GM12873 (cell line): ENCODE measurements at regions not wholly inside any gene's neighbourhood (a gene's known extent, or its start where the extent isn't known, plus 50 kb on each side); places are given as distances from the start of the nearest gene placed in this dataset.

Source experiments
- TF ChIP-seq, protein P1 (sequence below): IDR thresholded peaks from 2 replicates; pipeline ENCODE4 v1.5.1; 2012; ENCODE audit warnings: low read depth, mild to moderate bottlenecking, moderate library complexity, low read length, control low read depth; ENCODE audit not compliant: insufficient read depth; ENCODE audit errors: missing control alignments

DNA sequence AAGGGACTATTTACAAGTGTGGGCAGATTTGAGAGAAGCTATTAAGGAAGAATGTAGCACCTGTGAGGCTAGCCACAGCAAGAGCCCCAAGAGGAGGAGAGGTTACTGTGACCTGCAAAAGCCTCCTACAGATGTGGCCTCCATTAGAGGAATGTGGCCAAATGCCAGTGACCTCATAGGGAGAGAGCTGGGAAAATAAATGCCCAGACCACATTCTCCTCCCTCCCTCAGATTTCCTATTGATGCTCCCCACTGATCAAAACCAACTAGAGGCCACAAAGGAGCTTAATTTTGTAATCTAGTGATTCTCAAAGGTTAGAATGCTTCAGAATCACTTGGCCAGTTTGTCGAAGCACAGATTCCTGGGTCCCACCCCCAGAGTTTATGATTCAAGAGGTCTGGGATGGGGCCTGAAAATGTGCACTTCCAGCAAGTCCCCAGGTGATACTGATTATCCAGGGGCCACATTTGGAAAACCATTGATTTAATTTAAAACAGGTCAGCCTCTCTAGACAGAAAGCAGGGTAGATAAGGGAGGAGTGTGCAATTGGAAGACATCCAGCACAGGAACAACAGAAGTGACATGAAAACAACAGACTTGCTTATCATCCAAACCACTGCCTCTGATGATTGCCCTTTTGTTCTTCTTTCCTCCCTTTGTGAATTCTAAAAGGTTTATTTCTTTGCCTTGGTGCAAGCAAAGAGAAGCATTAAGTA lies 61.2 kb upstream of the RBBP8 start:
- TF ChIP-seq, protein P1, sequence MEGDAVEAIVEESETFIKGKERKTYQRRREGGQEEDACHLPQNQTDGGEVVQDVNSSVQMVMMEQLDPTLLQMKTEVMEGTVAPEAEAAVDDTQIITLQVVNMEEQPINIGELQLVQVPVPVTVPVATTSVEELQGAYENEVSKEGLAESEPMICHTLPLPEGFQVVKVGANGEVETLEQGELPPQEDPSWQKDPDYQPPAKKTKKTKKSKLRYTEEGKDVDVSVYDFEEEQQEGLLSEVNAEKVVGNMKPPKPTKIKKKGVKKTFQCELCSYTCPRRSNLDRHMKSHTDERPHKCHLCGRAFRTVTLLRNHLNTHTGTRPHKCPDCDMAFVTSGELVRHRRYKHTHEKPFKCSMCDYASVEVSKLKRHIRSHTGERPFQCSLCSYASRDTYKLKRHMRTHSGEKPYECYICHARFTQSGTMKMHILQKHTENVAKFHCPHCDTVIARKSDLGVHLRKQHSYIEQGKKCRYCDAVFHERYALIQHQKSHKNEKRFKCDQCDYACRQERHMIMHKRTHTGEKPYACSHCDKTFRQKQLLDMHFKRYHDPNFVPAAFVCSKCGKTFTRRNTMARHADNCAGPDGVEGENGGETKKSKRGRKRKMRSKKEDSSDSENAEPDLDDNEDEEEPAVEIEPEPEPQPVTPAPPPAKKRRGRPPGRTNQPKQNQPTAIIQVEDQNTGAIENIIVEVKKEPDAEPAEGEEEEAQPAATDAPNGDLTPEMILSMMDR, result no peak

DNA sequence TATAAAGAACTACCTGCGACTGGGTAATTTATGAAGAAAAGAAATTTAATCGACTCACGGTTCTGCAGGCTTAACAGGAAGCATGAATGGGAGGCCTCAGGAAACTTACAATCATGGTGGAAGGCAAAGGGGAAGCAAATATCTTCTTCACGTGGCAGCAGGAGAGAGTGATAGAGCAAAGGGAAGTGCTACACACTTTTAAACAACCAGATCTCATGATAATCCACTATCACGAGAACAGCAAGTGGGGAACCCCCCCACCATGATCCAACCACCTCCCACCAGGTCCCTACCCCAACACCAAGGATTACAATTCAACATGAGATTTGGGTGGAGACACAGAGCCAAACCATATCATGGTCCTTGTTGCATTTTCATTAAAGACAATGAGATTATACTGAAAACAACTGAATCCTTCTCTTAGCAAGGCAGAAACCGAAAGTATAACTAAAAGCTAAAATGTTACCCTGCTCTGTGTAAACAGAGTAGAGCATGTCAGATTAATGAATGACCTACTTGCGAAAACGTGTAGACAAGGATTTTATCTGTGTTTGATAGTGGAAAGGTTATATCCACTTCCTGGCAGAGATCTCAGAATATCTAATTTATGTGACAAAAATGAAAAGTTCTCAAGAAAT lies 60.1 kb upstream of the RBBP8 start:
- TF ChIP-seq, protein P1, result no peak

DNA sequence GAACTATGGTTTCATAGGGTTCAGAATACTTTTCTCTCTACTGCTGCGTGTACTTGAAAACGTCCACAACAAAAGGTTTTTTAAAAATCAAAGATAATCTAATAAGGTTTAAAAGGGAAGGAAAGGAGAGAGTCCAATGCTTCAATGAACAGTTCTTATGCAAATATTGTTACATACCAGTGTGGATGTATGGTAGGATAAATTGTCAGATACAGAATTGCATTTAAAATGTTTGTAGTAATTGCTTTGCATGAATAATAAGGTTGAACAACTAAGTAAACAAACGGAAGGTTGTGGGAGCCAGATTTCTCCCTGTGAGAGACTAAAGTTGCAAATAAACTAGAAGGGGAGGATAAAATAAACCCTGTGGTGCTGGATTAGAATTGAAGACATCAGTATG lies 53.8 kb upstream of the RBBP8 start:
- TF ChIP-seq, protein P1, result no peak

DNA sequence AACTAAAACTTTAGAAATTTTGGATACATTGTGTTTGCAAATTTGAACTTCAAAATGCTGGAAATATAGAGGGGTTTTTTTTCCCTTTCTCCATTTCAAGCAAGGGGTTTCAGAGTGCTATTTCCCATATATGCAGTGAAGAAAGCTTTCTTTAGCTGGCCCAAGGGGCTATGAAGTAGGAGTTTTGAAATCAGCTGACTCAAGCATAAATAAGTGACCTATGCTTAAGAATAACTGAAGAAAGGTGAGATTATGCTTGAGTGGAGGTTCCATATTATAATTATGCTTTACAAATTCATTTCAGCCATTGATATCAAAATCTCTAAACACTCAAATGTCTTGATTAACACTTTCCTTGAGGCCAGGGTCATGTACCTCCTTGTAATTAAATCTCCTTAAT lies 51.0 kb upstream of the RBBP8 start:
- TF ChIP-seq, protein P1, result no peak

GRCh38 chr18:22883179-22883578 lies 49.9 kb upstream of the RBBP8 start:
- TF ChIP-seq, protein P1, result no peak
